ENCODE measurements at regions not wholly inside any gene's neighbourhood (a gene's known extent, or its start where the extent isn't known, plus 50 kb on each side); places are given as distances from the start of the nearest gene placed in this dataset.

- H4K20me1 ChIP-seq (ENCODE audit: control insufficient read depth, insufficient read depth, low read depth, low read length): no peaks in the 10 kb centered on the region
- H3K9me3 ChIP-seq (ENCODE audit: control insufficient read depth, insufficient read depth, low read length): no peaks in the 10 kb centered on the region
- H3K4me1 ChIP-seq (ENCODE audit: control insufficient read depth, low read length): no peaks in the 10 kb centered on the region
- H3F3A ChIP-seq (ENCODE audit: control insufficient read depth, insufficient read depth): no peaks in the 10 kb centered on the region
- H3K36me3 ChIP-seq (ENCODE audit: control insufficient read depth, low read length): no peaks in the 10 kb centered on the region
- H3K79me2 ChIP-seq (ENCODE audit: control insufficient read depth, low read length): no peaks in the 10 kb centered on the region
- TF ChIP-seq EZH2phosphoT487 (IDR thresholded peaks at IDR 0.05; ENCODE audit: borderline replicate concordance, low read length): no peak
- no peak for TF ChIP-seq CTCF (IDR thresholded peaks at IDR 0.05; ENCODE audit: low read depth, low read length, poor library complexity, severe bottlenecking)
- peaks cover 16% of the 10 kb centered on the region for H3K27me3 ChIP-seq (ENCODE audit: control insufficient read depth, low read length)
- no peak overlapping the region for H3K4me3 ChIP-seq (ENCODE audit: low read length)
- no peaks in the 10 kb centered on the region for H3K9me2 ChIP-seq (replicated peaks; ENCODE audit: control insufficient read depth, low read length)
- H3K4me2 ChIP-seq (ENCODE audit: low read length): no peak overlapping the region
- H3K27ac ChIP-seq (ENCODE audit: low read depth, low read length): no peak overlapping the region
Observed at GRCh38 chr3:159843840-159844730, 144.6 kb upstream of the IL12A start.

GRCh38 chr3:159844801-159845261 lies 143.8 kb upstream of the IL12A start:
- Histone ChIP-seq H3K9me2 (replicated peaks; ENCODE audit: control insufficient read depth, low read length) (no peaks in the 10 kb centered on the region), H3K4me3 (ENCODE audit: low read length) (no peak overlapping the region), H3K36me3 (ENCODE audit: control insufficient read depth, low read length) (no peaks in the 10 kb centered on the region), H3K27me3 (ENCODE audit: control insufficient read depth, low read length) (peaks cover 13% of the 10 kb centered on the region), H3K27ac (ENCODE audit: low read depth, low read length) (no peak overlapping the region), H4K20me1 (ENCODE audit: control insufficient read depth, insufficient read depth, low read depth, low read length) (no peaks in the 10 kb centered on the region), H3K4me2 (ENCODE audit: low read length) (no peak overlapping the region), H3K4me1 (ENCODE audit: control insufficient read depth, low read length) (no peaks in the 10 kb centered on the region), H3K9me3 (ENCODE audit: control insufficient read depth, insufficient read depth, low read length) (no peaks in the 10 kb centered on the region), H3F3A (ENCODE audit: control insufficient read depth, insufficient read depth) (no peaks in the 10 kb centered on the region), H3K79me2 (ENCODE audit: control insufficient read depth, low read length) (no peaks in the 10 kb centered on the region)
- TF ChIP-seq CTCF (IDR thresholded peaks at IDR 0.05; ENCODE audit: low read depth, low read length, poor library complexity, severe bottlenecking): no peak
- TF ChIP-seq EZH2phosphoT487 (IDR thresholded peaks at IDR 0.05; ENCODE audit: borderline replicate concordance, low read length): no peak

- no peaks in the 10 kb centered on the region for H3K79me2 ChIP-seq (ENCODE audit: control insufficient read depth, low read length)
Observed at GRCh38 chr3:159845737-159846136, 142.9 kb upstream of the IL12A start.

More at GRCh38 chr3:159845737-159846136, 142.9 kb upstream of the IL12A start:
- Histone ChIP-seq H3K4me1 (ENCODE audit: control insufficient read depth, low read length) (no peaks in the 10 kb centered on the region), H3K27me3 (ENCODE audit: control insufficient read depth, low read length) (peaks cover 5% of the 10 kb centered on the region), H3K9me2 (replicated peaks; ENCODE audit: control insufficient read depth, low read length) (no peaks in the 10 kb centered on the region), H3F3A (ENCODE audit: control insufficient read depth, insufficient read depth) (no peaks in the 10 kb centered on the region), H4K20me1 (ENCODE audit: control insufficient read depth, insufficient read depth, low read depth, low read length) (no peaks in the 10 kb centered on the region), H3K4me2 (ENCODE audit: low read length) (no peak overlapping the region), H3K36me3 (ENCODE audit: control insufficient read depth, low read length) (no peaks in the 10 kb centered on the region), H3K27ac (ENCODE audit: low read depth, low read length) (no peak overlapping the region), H3K4me3 (ENCODE audit: low read length) (no peak overlapping the region), H3K9me3 (ENCODE audit: control insufficient read depth, insufficient read depth, low read length) (no peaks in the 10 kb centered on the region)
- TF ChIP-seq EZH2phosphoT487 (IDR thresholded peaks at IDR 0.05; ENCODE audit: borderline replicate concordance, low read length) (no peak), CTCF (IDR thresholded peaks at IDR 0.05; ENCODE audit: low read depth, low read length, poor library complexity, severe bottlenecking) (no peak)

Data from DOHH2 (cell line).